ENCODE measurements at regions not wholly inside any gene's neighbourhood (a gene's known extent, or its start where the extent isn't known, plus 50 kb on each side); places are given as distances from the start of the nearest gene placed in this dataset.

- no peak for TF ChIP-seq CHD2 (IDR thresholded peaks at IDR 0.05; ENCODE audit: low read length)
- no peak for TF ChIP-seq RXRA (IDR thresholded peaks at IDR 0.05; ENCODE audit: insufficient read depth, low read depth, low read length)
- TF ChIP-seq KDM1A (IDR thresholded peaks at IDR 0.05; ENCODE audit: borderline replicate concordance, low read length): no peak
- TF ChIP-seq SIN3A (conservative IDR thresholded peaks at IDR 0.05 in 1 of 2, IDR thresholded peaks at IDR 0.05 in 1 of 2; ENCODE audit: low read depth in 1 of 2, low read length in 2 of 2): no peak
- TF ChIP-seq RFX5 (IDR thresholded peaks at IDR 0.05; ENCODE audit: borderline replicate concordance, low read depth, low read length): no peak
Observed at GRCh38 chr2:415986-416610, 128.2 kb upstream of the ALKAL2 start (continued).
